OCI-LY3 (cell line): ENCODE measurements at regions not wholly inside any gene's neighbourhood (a gene's known extent, or its start where the extent isn't known, plus 50 kb on each side); places are given as distances from the start of the nearest gene placed in this dataset.

Source experiments
- CTCF ChIP-seq: fragments of 200-600, 300-600 bp; sonication (generic); IDR thresholded peaks from 2 replicates; pipeline ENCODE4 v1.5.1; 2014; ENCODE audit warnings: antibody characterized with exemption, low read length, low read depth
- EZH2phosphoT487 ChIP-seq: fragments of 200-600 bp; shearing (Covaris generic); IDR thresholded peaks from 2 replicates; pipeline ENCODE4 v1.6.1; 2018; ENCODE audit warnings: antibody characterized with exemption, mixed run types, low read depth

DNA sequence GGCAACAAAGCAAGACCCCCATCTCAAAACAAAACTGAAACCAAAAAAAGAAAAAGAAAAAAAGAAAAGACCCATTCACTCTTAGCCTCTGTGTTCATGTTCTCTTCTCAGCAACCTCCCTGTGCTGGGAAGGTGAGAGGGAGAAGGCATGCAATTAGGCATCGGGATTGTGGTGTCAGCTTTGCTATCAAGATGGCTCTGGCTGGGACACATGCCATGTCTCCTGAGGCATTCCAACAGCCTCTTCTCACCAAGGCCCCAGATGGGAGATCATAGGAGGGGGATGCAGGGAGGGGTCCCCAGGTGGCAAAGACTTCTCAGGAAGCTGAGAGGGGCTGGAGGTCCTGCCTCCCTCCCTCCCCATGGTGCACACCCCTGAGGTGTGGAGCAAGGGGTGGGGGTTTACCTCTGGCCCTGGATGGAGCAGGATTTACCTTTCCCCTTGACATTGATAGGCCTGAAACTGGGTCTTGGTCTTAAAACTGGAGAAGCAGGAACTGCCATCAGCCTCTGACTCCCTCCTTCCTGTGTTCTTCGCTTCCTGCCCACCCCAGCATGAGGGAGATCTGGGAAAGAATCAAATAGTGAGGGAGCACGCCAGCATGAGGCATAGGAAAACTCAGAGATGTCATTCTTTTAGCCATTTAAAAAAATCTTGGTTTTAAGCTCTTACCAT, 96.2 kb upstream of the DUSP5 start:
- TF ChIP-seq CTCF (no peak), EZH2phosphoT487 (no peak)
